ENCODE measurements at regions not wholly inside any gene's neighbourhood (a gene's known extent, or its start where the extent isn't known, plus 50 kb on each side); places are given as distances from the start of the nearest gene placed in this dataset.

- TF ChIP-seq CTCF (IDR thresholded peaks at IDR 0.05; ENCODE audit: low read depth, low read length, poor library complexity, severe bottlenecking) (no peak), EZH2phosphoT487 (IDR thresholded peaks at IDR 0.05; ENCODE audit: borderline replicate concordance, low read length) (no peak)
Observed at GRCh38 chr13:31949486-31949885, 82.1 kb upstream of the FRY start.

Data from DOHH2 (cell line).